HepG2 (cell line): ENCODE measurements at regions not wholly inside any gene's neighbourhood (a gene's known extent, or its start where the extent isn't known, plus 50 kb on each side); places are given as distances from the start of the nearest gene placed in this dataset.

Experiments
- ATAC-seq: fragments of 200-7000 bp; cut with Tn5 transposase; 3 replicates; pipeline ENCODE4 v1.9.1; 2020; ENCODE audit warnings: mild to moderate bottlenecking, moderate library complexity
- BruUV-seq: library from RNA; stranded (reverse); fragments of 400-500 nt; replicated peaks from 2 replicates; lab custom pipeline; 2021; lab: Mats Ljungman, UMichigan
- CTCF ChIA-PET: fragments of 300-600 bp; formaldehyde crosslinking; extraction: SDS; loops from one replicate; lab custom pipeline; 2021; ENCODE audit warnings: low total read pairs, inconsistent platforms, low intra/inter-chr PET ratio; lab: Yijun Ruan, JAX
- POLR2A ChIA-PET: fragments of 350-600 bp; sonication (Branson Sonifier 250); formaldehyde crosslinking; loops from one replicate; lab custom pipeline; 2020; ENCODE audit warnings: antibody characterized with exemption, inconsistent platforms; lab: Yijun Ruan, JAX
- DNase-seq: peaks from one replicate; pipeline ENCODE4 v3.0.0-alpha.2; 2015; ENCODE audit warnings: low spot score
- FAIRE-seq: peaks from 3 replicates; lab custom pipeline; 2011; peaks lifted over from hg19 to GRCh38; lab: Jason Lieb, UNC
- H2AFZ ChIP-seq: one replicate; pipeline ENCODE4 v1.6.1; 2011; ENCODE audit warnings: low read length, inconsistent platforms
- H3K27ac ChIP-seq: fragments of 300-600 bp; 3 replicates; pipeline ENCODE4 v1.8.0; 2011; ENCODE audit warnings: mixed run types, mild to moderate bottlenecking, mixed read lengths, low read length, inconsistent platforms; ENCODE audit not compliant: insufficient read depth; ENCODE audit errors: extremely low read length
- H3K27me3 ChIP-seq, 2 experiments: fragments of 200-600 bp in 1 of 2; 2 replicates in 1 of 2; 3 replicates in 1 of 2; pipeline versions ENCODE4 v1.6.0 to v1.8.0; 2011; ENCODE audit warnings: low read length in 2 of 2, mild to moderate bottlenecking in 2 of 2, moderate library complexity in 2 of 2, inconsistent platforms in 1 of 2; ENCODE audit not compliant: insufficient read depth in 2 of 2, control insufficient read depth in 1 of 2
- H3K36me3 ChIP-seq, 2 experiments: fragments of 200-600 bp in 1 of 2; replicated peaks in 1 of 2; 2 replicates in 1 of 2; 3 replicates in 1 of 2; pipeline versions ENCODE4 v1.5.1 to v1.8.0; 2011; ENCODE audit warnings: low read length in 2 of 2, inconsistent platforms in 1 of 2; ENCODE audit not compliant: insufficient read depth in 2 of 2, control insufficient read depth in 1 of 2
- H3K4me1 ChIP-seq: 2 replicates; pipeline ENCODE4 v1.5.1; 2012; ENCODE audit warnings: low read length, inconsistent platforms; ENCODE audit not compliant: insufficient read depth
- H3K4me2 ChIP-seq: 2 replicates; pipeline ENCODE4 v1.6.0; 2011; ENCODE audit warnings: low read depth, low read length, inconsistent platforms
- H3K4me3 ChIP-seq, 3 experiments: fragments of 200-600 bp in 1 of 3; sonication (generic), shearing (Covaris generic) in 1 of 3; replicated peaks in 1 of 3; 2 replicates each; pipeline ENCODE4 v1.5.1; 2011 to 2016; ENCODE audit warnings: low read length in 3 of 3, inconsistent platforms in 2 of 3, low read depth in 2 of 3, mild to moderate bottlenecking in 2 of 3, control low read depth in 1 of 3, mixed read lengths in 1 of 3; ENCODE audit not compliant: insufficient read depth in 1 of 3
- H3K79me2 ChIP-seq: one replicate; pipeline ENCODE4 v1.6.1; 2011; ENCODE audit warnings: low read length, inconsistent platforms; ENCODE audit not compliant: insufficient read depth
- H3K9ac ChIP-seq: 2 replicates; pipeline ENCODE4 v1.6.0; 2011; ENCODE audit warnings: mild to moderate bottlenecking, low read depth, low read length, inconsistent platforms; ENCODE audit not compliant: insufficient read depth
- H3K9me3 ChIP-seq: 2 replicates; pipeline ENCODE4 v1.5.1; 2012; ENCODE audit warnings: mild to moderate bottlenecking, low read length
- H4K20me1 ChIP-seq: 2 replicates; pipeline ENCODE4 v1.6.0; 2011; ENCODE audit warnings: inconsistent platforms, mild to moderate bottlenecking, low read length, moderate library complexity; ENCODE audit not compliant: insufficient read depth
- AKAP8 ChIP-seq: sonication (generic); formaldehyde crosslinking; IDR thresholded peaks from 2 replicates; pipeline ENCODE4 v1.5.1; 2020; ENCODE audit warnings: mild to moderate bottlenecking, missing genetic modification reagents
- ASH2L ChIP-seq: fragments of 300-600, 200-600 bp; sonication (generic); IDR thresholded peaks from 2 replicates; pipeline ENCODE4 v1.7.0; 2017; ENCODE audit warnings: low read depth, mild to moderate bottlenecking, moderate library complexity, mixed read lengths, low read length; ENCODE audit not compliant: insufficient read length
- CENPT ChIP-seq: sonication (generic); formaldehyde crosslinking; IDR thresholded peaks from 2 replicates; pipeline ENCODE4 v1.8.0; 2022; ENCODE audit warnings: low read depth, mild to moderate bottlenecking, moderate library complexity, missing genetic modification reagents
- ELF3 ChIP-seq: IDR thresholded peaks from 2 replicates; pipeline ENCODE4 v1.6.1; 2016; ENCODE audit warnings: missing genetic modification reagents, missing compliant biosample characterization
- EP300 ChIP-seq, 3 experiments: sonication (generic) in 1 of 3; formaldehyde crosslinking in 1 of 3; IDR thresholded peaks; 2 replicates each; pipeline versions ENCODE4 v1.5.1 to v1.6.1; 2011 to 2020; ENCODE audit warnings: low read depth in 2 of 3, low read length in 2 of 3, borderline replicate concordance in 1 of 3, improper control_type of control experiment in 1 of 3, mild to moderate bottlenecking in 1 of 3, missing genetic modification reagents in 1 of 3, moderate library complexity in 1 of 3
- FOXJ3 ChIP-seq: sonication (generic); formaldehyde crosslinking; IDR thresholded peaks from 2 replicates; pipeline ENCODE4 v1.4.0; 2020; ENCODE audit warnings: missing genetic modification reagents, mild to moderate bottlenecking, borderline replicate concordance
- FOXP1 ChIP-seq, 2 experiments: fragments of 450-650 bp in 1 of 2; IDR thresholded peaks; 2 replicates each; pipeline ENCODE4 v1.6.1; 2017 to 2018; ENCODE audit warnings: antibody characterized with exemption in 1 of 2
- HDAC6 ChIP-seq: fragments of 200-600 bp; sonication (generic); IDR thresholded peaks from 2 replicates; pipeline ENCODE4 v1.7.0; 2017; ENCODE audit warnings: mild to moderate bottlenecking, antibody characterized with exemption, low read length, low read depth
- JARID2 ChIP-seq: sonication (generic); formaldehyde crosslinking; IDR thresholded peaks from 2 replicates; pipeline ENCODE4 v1.8.1; 2023; ENCODE audit warnings: missing genetic modification reagents, inconsistent platforms; ENCODE audit not compliant: insufficient replicate concordance
- KDM3A ChIP-seq: IDR thresholded peaks from 2 replicates; pipeline ENCODE4 v1.6.1; 2018; ENCODE audit warnings: low read depth, missing compliant biosample characterization
- NFKB2 ChIP-seq: sonication (generic); formaldehyde crosslinking; IDR thresholded peaks from 2 replicates; pipeline ENCODE4 v1.4.0; 2020; ENCODE audit warnings: missing genetic modification reagents, borderline replicate concordance
- SRF ChIP-seq: IDR thresholded peaks from 2 replicates; pipeline ENCODE4 v1.6.1; 2011; ENCODE audit warnings: mild to moderate bottlenecking, low read depth, low read length, moderate library complexity
- ZFP36L1 ChIP-seq: sonication (generic); formaldehyde crosslinking; IDR thresholded peaks from 2 replicates; pipeline ENCODE4 v1.8.0; 2022; ENCODE audit warnings: mild to moderate bottlenecking, missing genetic modification reagents, moderate library complexity
- ZNF761 ChIP-seq: sonication (generic); formaldehyde crosslinking; conservative IDR thresholded peaks from 2 replicates; pipeline ENCODE4 v1.4.0; 2020; ENCODE audit warnings: mild to moderate bottlenecking, missing genetic modification reagents
- WGBS: methylation state at CpG from one replicate; pipeline ENCODE4 v1.1.6; 2017; ENCODE audit warnings: low lambda C conversion rate; 5-methylcytosine and 5-hydroxymethylcytosine counted together
- in situ Hi-C: cut with HindIII; loops from 2 replicates; pipeline ENCODE4 v1.10.0; 2017; ENCODE audit warnings: low pct_unique_long_range_greater_than_20kb; ENCODE audit not compliant: extremely low pct_ligation_motif_present
- intact Hi-C: fragments of 100-400 bp; cut with micrococcal nuclease; formaldehyde crosslinking; loops from one replicate; pipeline ENCODE4 v1.10.0; 2022; ENCODE audit not compliant: unreplicated experiment
- TF ChIP-seq, protein P1 (sequence below): IDR thresholded peaks from 2 replicates; pipeline ENCODE4 v1.6.1; 2016; ENCODE audit warnings: missing compliant biosample characterization, missing genetic modification reagents, borderline replicate concordance
- TF ChIP-seq, protein P2 (sequence below): sonication (generic); formaldehyde crosslinking; IDR thresholded peaks from 2 replicates; pipeline ENCODE4 v1.4.0; 2020; ENCODE audit warnings: missing genetic modification reagents

- Histone ChIP-seq H3K9ac (no peak overlapping the region), H3K27me3 (no peaks in the 10 kb centered on the region), H3K4me1 (peaks cover 29% of the 10 kb centered on the region), H3K9me3 (no peaks in the 10 kb centered on the region), H3K79me2 (no peaks in the 10 kb centered on the region), H3K27ac (no peak overlapping the region), H3K4me3 (no peak overlapping the region), H3K4me2 (no peak overlapping the region), H3K36me3 (no peaks in the 10 kb centered on the region), H2AFZ (no peak overlapping the region), H4K20me1 (no peaks in the 10 kb centered on the region)
- no TSS peak for BruUV-seq
- FAIRE-seq (no peak), DNase-seq (peak; percentile 34), ATAC-seq (no peak)
- in situ Hi-C loops (no loop called here), intact Hi-C loops (no loop called here)
- ChIA-PET POLR2A (interaction anchor here (0.6 kb wide), 1 partner anchor 55 kb away, joined by 3 read pairs; no protein-coding TSS in a partner anchor), CTCF (no interaction called here)
- TF ChIP-seq EP300 (IDR thresholded peaks at IDR 0.05; ENCODE audit: low read depth in 2 of 2, low read length in 2 of 2) (0 out of 4 replicates have a peak, but pooled peaks of 1 of the 2 experiments have one; percentile 13), EP300 (CRISPR knock-in tag; IDR thresholded peaks at IDR 0.05; ENCODE audit: borderline replicate concordance) (no peak), AKAP8 (CRISPR knock-in tag) (no peak)
- WGBS: 22% methylated on average over 2 of the region's 2 CpGs
Observed at GRCh38 chr12:93300611-93301021, 77.1 kb upstream of the NUDT4 start.

- 80% methylated on average over 5 of the region's 5 CpGs for WGBS
- intact Hi-C loops (no loop called here), in situ Hi-C loops (no loop called here)
- FAIRE-seq: no peak
- Histone ChIP-seq H3K4me1 (peaks cover 16% of the 10 kb centered on the region), H3K27me3 (no peaks in the 10 kb centered on the region), H4K20me1 (no peaks in the 10 kb centered on the region), H3K79me2 (no peaks in the 10 kb centered on the region), H3K4me2 (no peak overlapping the region), H2AFZ (no peak overlapping the region), H3K9me3 (0 out of 2 replicates have a peak, but pooled peaks cover 3% of the 10 kb centered on the region), H3K4me3 (no peak overlapping the region), H3K36me3 (no peaks in the 10 kb centered on the region), H3K9ac (no peak overlapping the region), H3K27ac (no peak overlapping the region)
- no TSS peak for BruUV-seq
- no peak for DNase-seq
- CTCF ChIA-PET: no interaction called here
- no peak for ATAC-seq
- POLR2A ChIA-PET: interaction anchor here (1.3 kb wide), 1 partner anchor 8 kb away, joined by 4 read pairs; no protein-coding TSS in a partner anchor
- TF ChIP-seq JARID2 (CRISPR knock-in tag): no peak
- no peak for TF ChIP-seq ZFP36L1 (CRISPR knock-in tag)
- TF ChIP-seq ELF3 (CRISPR knock-in tag): no peak
- no peak for TF ChIP-seq FOXJ3 (CRISPR knock-in tag)
- TF ChIP-seq KDM3A: no peak
- TF ChIP-seq, protein P1, sequence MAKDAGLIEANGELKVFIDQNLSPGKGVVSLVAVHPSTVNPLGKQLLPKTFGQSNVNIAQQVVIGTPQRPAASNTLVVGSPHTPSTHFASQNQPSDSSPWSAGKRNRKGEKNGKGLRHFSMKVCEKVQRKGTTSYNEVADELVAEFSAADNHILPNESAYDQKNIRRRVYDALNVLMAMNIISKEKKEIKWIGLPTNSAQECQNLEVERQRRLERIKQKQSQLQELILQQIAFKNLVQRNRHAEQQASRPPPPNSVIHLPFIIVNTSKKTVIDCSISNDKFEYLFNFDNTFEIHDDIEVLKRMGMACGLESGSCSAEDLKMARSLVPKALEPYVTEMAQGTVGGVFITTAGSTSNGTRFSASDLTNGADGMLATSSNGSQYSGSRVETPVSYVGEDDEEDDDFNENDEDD (CRISPR knock-in tag): no peak
- TF ChIP-seq ZNF761 (CRISPR knock-in tag): no peak
- TF ChIP-seq CENPT (CRISPR knock-in tag): no peak
- no peak for TF ChIP-seq FOXP1 (IDR thresholded peaks at IDR 0.05)
- TF ChIP-seq FOXP1 (CRISPR knock-in tag; IDR thresholded peaks at IDR 0.05): no peak
- no peak for TF ChIP-seq NFKB2
- no peak for TF ChIP-seq ASH2L
- no peak for TF ChIP-seq SRF
- TF ChIP-seq, protein P2, sequence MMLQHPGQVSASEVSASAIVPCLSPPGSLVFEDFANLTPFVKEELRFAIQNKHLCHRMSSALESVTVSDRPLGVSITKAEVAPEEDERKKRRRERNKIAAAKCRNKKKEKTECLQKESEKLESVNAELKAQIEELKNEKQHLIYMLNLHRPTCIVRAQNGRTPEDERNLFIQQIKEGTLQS (CRISPR knock-in tag): no peak
- no peak for TF ChIP-seq HDAC6
Observed at GRCh38 chr12:93302331-93303229, 75.1 kb upstream of the NUDT4 start.
